ENCODE measurements at regions not wholly inside any gene's neighbourhood (a gene's known extent, or its start where the extent isn't known, plus 50 kb on each side); places are given as distances from the start of the nearest gene placed in this dataset.

GRCh38 chr9:108272349-108272899, 583.4 kb downstream of the ACTL7B start:
- TF ChIP-seq CTCF (IDR thresholded peaks at IDR 0.05) (peak in 1 of 3 donors; percentile 6), POLR2A (IDR thresholded peaks at IDR 0.05) (no peak), EP300 (IDR thresholded peaks at IDR 0.05) (no peak)
